SU-DHL-6 (cell line): ENCODE measurements at regions not wholly inside any gene's neighbourhood (a gene's known extent, or its start where the extent isn't known, plus 50 kb on each side); places are given as distances from the start of the nearest gene placed in this dataset.

ENCODE experiments used
- H2AFZ ChIP-seq: fragments of 200-600 bp; sonication (generic); 2 replicates; pipeline ENCODE4 v1.6.1; 2014; ENCODE audit warnings: low read depth, mild to moderate bottlenecking, moderate library complexity, mixed read lengths, antibody characterized with exemption, low read length; ENCODE audit not compliant: severe bottlenecking
- H3F3A ChIP-seq: fragments of 200-600 bp; shearing (Covaris generic); 2 replicates; pipeline ENCODE4 v1.6.0; 2016; ENCODE audit warnings: antibody characterized with exemption, mild to moderate bottlenecking; ENCODE audit not compliant: insufficient read depth
- H3K27ac ChIP-seq: fragments of 200-600 bp; sonication (generic); 2 replicates; pipeline ENCODE4 v1.5.1; 2016; ENCODE audit warnings: low read depth, mild to moderate bottlenecking, low read length, moderate library complexity, mixed read lengths
- H3K27me3 ChIP-seq: fragments of 200-600 bp; sonication (generic), shearing (Covaris generic); 2 replicates; pipeline ENCODE4 v1.6.0; 2014; ENCODE audit warnings: mild to moderate bottlenecking, low read length
- H3K36me3 ChIP-seq: fragments of 200-600 bp; sonication (generic); 2 replicates; pipeline ENCODE4 v1.6.1; 2014; ENCODE audit warnings: mild to moderate bottlenecking, low read length, mixed read lengths
- H3K4me2 ChIP-seq: fragments of 300-600, 200-600 bp; shearing (Covaris generic), sonication (generic); 2 replicates; pipeline ENCODE4 v1.6.0; 2014; ENCODE audit warnings: low read length, low read depth, mild to moderate bottlenecking; ENCODE audit not compliant: poor library complexity, severe bottlenecking
- H3K4me3 ChIP-seq: fragments of 200-600 bp; sonication (generic); 2 replicates; pipeline ENCODE4 v1.5.1; 2014; ENCODE audit warnings: antibody characterized with exemption, low read length, mild to moderate bottlenecking, mixed read lengths; ENCODE audit not compliant: insufficient read depth, poor library complexity, severe bottlenecking
- H3K79me2 ChIP-seq: fragments of 200-600 bp; sonication (generic); 2 replicates; pipeline ENCODE4 v1.6.1; 2014; ENCODE audit warnings: mild to moderate bottlenecking, low read length, moderate library complexity; ENCODE audit not compliant: insufficient read depth
- H3K9ac ChIP-seq: fragments of 200-600 bp; sonication (generic); 2 replicates; pipeline ENCODE4 v1.7.0; 2014; ENCODE audit warnings: mild to moderate bottlenecking, low read length
- H3K9me2 ChIP-seq: fragments of 200-600 bp; sonication (generic); replicated peaks from 2 replicates; pipeline ENCODE4 v1.6.1; 2014; ENCODE audit warnings: low read length; ENCODE audit not compliant: insufficient read depth
- H3K9me3 ChIP-seq: fragments of 200-600 bp; sonication (generic); 2 replicates; pipeline ENCODE4 v1.6.1; 2014; ENCODE audit warnings: low read length, mixed read lengths; ENCODE audit not compliant: insufficient read depth
- H4K20me1 ChIP-seq: fragments of 200-600 bp; sonication (generic); 2 replicates; pipeline ENCODE4 v1.6.1; 2014; ENCODE audit warnings: low read depth, mild to moderate bottlenecking, antibody characterized with exemption, low read length, moderate library complexity, mixed read lengths
- CTCF ChIP-seq: fragments of 200-600 bp; sonication (generic); IDR thresholded peaks from one replicate; pipeline ENCODE4 v1.5.1; 2017; ENCODE audit warnings: antibody characterized with exemption, mild to moderate bottlenecking, low read length, moderate library complexity; ENCODE audit not compliant: insufficient read depth, poor library complexity, severe bottlenecking
- EZH2phosphoT487 ChIP-seq: fragments of 200-600 bp; sonication (generic), shearing (Covaris generic); conservative IDR thresholded peaks from 2 replicates; pipeline ENCODE4 v1.6.1; 2018; ENCODE audit warnings: mild to moderate bottlenecking, antibody characterized with exemption, low read length, moderate library complexity, mixed read lengths

DNA sequence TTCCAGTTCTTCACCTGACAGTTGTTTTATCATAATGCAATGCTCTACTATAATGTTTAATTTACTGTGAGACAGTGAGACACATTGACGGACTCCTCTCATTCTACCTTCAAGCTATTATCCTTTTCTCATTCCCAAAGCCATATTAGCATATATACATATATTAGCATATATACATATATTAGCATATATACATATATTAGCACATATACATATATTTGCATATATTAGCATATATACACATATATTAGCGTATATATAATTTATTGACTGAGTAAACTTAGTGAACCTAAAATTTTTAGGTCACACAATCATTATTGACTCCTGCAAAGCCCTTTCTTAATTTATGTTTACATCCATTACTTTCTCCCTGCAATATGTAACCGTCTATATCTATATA is 555.0 kb upstream of the ADGRB3 start:
- H3K36me3 ChIP-seq = peaks cover 9% of the 10 kb centered on the region
- H3K27me3 ChIP-seq = no peaks in the 10 kb centered on the region
- no peak overlapping the region for H2AFZ ChIP-seq
- H3K9ac ChIP-seq = no peak overlapping the region
- no peaks in the 10 kb centered on the region for H4K20me1 ChIP-seq
- no peaks in the 10 kb centered on the region for H3K79me2 ChIP-seq
- TF ChIP-seq CTCF (no peak), EZH2phosphoT487 (no peak)
- no peak overlapping the region for H3K4me3 ChIP-seq
- no peaks in the 10 kb centered on the region for H3K9me2 ChIP-seq
- no peak overlapping the region for H3K4me2 ChIP-seq
- peaks cover 13% of the 10 kb centered on the region for H3K9me3 ChIP-seq
- peaks cover 6% of the 10 kb centered on the region; the same call in 1 of the 2 replicates for H3F3A ChIP-seq
- no peak overlapping the region for H3K27ac ChIP-seq

DNA sequence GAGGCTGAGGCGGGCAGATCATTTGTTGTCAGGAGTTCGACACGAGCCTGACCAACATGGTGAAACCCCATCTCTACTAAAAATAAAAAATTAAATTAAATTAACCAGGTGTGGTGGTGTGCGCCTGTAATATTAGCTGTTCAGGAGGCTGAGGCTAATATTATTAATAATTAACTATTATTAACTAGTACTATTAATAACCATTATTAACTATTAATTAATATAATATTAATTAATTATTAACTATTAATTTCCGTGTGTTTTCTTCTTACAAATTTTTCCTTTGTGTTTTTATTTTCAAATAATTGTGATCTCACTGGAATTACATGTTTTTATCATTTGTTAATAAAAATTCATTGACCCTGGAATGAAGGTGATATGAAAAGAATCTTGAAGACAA is 557.4 kb upstream of the ADGRB3 start:
- Histone ChIP-seq H4K20me1 (no peaks in the 10 kb centered on the region), H3K4me3 (no peak overlapping the region), H2AFZ (no peak overlapping the region), H3F3A (no peaks in the 10 kb centered on the region), H3K9me3 (0 out of 2 replicates have a peak, but pooled peaks cover 3% of the 10 kb centered on the region), H3K9ac (no peak overlapping the region), H3K27ac (no peak overlapping the region), H3K36me3 (no peaks in the 10 kb centered on the region), H3K27me3 (no peaks in the 10 kb centered on the region), H3K9me2 (no peaks in the 10 kb centered on the region), H3K4me2 (no peak overlapping the region), H3K79me2 (no peaks in the 10 kb centered on the region)
- TF ChIP-seq CTCF (no peak), EZH2phosphoT487 (no peak)

- Histone ChIP-seq H3K9ac (no peak overlapping the region), H3K27me3 (no peaks in the 10 kb centered on the region), H3K9me3 (no peaks in the 10 kb centered on the region)
Measured at GRCh38 chr6:68071740-68072139, 563.3 kb upstream of the ADGRB3 start.

More at GRCh38 chr6:68071740-68072139, 563.3 kb upstream of the ADGRB3 start:
- H3K79me2 ChIP-seq = no peaks in the 10 kb centered on the region
- H3K27ac ChIP-seq = no peak overlapping the region
- H4K20me1 ChIP-seq = no peaks in the 10 kb centered on the region
- no peaks in the 10 kb centered on the region for H3K9me2 ChIP-seq
- no peak overlapping the region for H3K4me2 ChIP-seq
- H3K36me3 ChIP-seq = no peaks in the 10 kb centered on the region
- H2AFZ ChIP-seq = no peak overlapping the region
- TF ChIP-seq EZH2phosphoT487 (no peak), CTCF (no peak)
- H3F3A ChIP-seq = no peaks in the 10 kb centered on the region
- H3K4me3 ChIP-seq = no peak overlapping the region
